Lung (tissue), 11 donors: ENCODE measurements at regions not wholly inside any gene's neighbourhood (a gene's known extent, or its start where the extent isn't known, plus 50 kb on each side); places are given as distances from the start of the nearest gene placed in this dataset.

ENCODE experiments used
- ATAC-seq: fragments of 200-7000 bp; cut with Tn5 transposase; one replicate; pipeline ENCODE4 v1.9.1; 2020; ENCODE audit warnings: moderate number of reproducible peaks; ENCODE audit not compliant: insufficient read depth, low FRiP score
- DNase-seq, 3 donors: peaks; one replicate each; pipeline ENCODE4 v3.0.0-alpha.2; 2013 to 2017
- H3K27ac ChIP-seq, 2 donors: one replicate each; pipeline ENCODE4 v1.5.1; 2013; ENCODE audit warnings: mild to moderate bottlenecking in 2 of 2, moderate library complexity in 2 of 2, control low read depth in 1 of 2, inconsistent platforms in 1 of 2, low read depth in 1 of 2, low read length in 1 of 2
- H3K27me3 ChIP-seq, 3 donors: one replicate each; pipeline ENCODE4 v1.5.1; 2013; ENCODE audit warnings: low read length in 2 of 3; ENCODE audit not compliant: control insufficient read depth in 3 of 3, insufficient read depth in 3 of 3
- H3K36me3 ChIP-seq, 4 donors: one replicate each; pipeline ENCODE4 v1.5.1; 2013; ENCODE audit warnings: low read length in 4 of 4, mild to moderate bottlenecking in 1 of 4, moderate library complexity in 1 of 4; ENCODE audit not compliant: control insufficient read depth in 4 of 4, insufficient read depth in 4 of 4
- H3K4me1 ChIP-seq, 5 donors: one replicate each; pipeline ENCODE4 v1.5.1; 2013; ENCODE audit warnings: low read length in 5 of 5, mild to moderate bottlenecking in 2 of 5, moderate library complexity in 1 of 5; ENCODE audit not compliant: control insufficient read depth in 5 of 5, insufficient read depth in 5 of 5
- H3K4me3 ChIP-seq: one replicate; pipeline ENCODE4 v1.5.1; 2013; ENCODE audit warnings: mild to moderate bottlenecking, control low read depth, moderate library complexity
- H3K9ac ChIP-seq, 2 donors: one replicate each; pipeline ENCODE4 v1.5.1; 2013; ENCODE audit warnings: low read length in 2 of 2, control low read depth in 1 of 2; ENCODE audit not compliant: insufficient read depth in 1 of 2
- H3K9me3 ChIP-seq, 4 donors: one replicate each; pipeline ENCODE4 v1.5.1; 2013; ENCODE audit warnings: low read length in 3 of 4, mild to moderate bottlenecking in 1 of 4, moderate library complexity in 1 of 4; ENCODE audit not compliant: control insufficient read depth in 4 of 4, insufficient read depth in 3 of 4
- WGBS, 2 donors: extraction: QIAGEN DNeasy Blood & Tissue Kit; methylation state at CpG; one replicate each; pipeline ENCODE4 v1.1.7; 2013; 5-methylcytosine and 5-hydroxymethylcytosine counted together
- TF ChIP-seq, protein P1 (sequence below): IDR thresholded peaks from 2 replicates; pipeline ENCODE4 v1.5.1; 2012; ENCODE audit warnings: mild to moderate bottlenecking; ENCODE audit errors: control extremely low read depth, extremely low read depth
- donor health status: control.
- donor health status: control.
- donor health status: Bipolar disorder and iron deficiency.
- donor health status: healthy.
- donor health status: DM: yes; HTN: yes; CAD: no.

GRCh38 chr12:29070309-29070708 lies 78.8 kb upstream of the FAR2 start:
- no peaks in the 10 kb centered on the region for H3K4me1 ChIP-seq
- 0% methylated on average over 1 of the region's 1 CpG for WGBS, 2 donors
- H3K4me3 ChIP-seq, result no peak overlapping the region
- no peak overlapping the region for H3K27ac ChIP-seq
- TF ChIP-seq, protein P1, sequence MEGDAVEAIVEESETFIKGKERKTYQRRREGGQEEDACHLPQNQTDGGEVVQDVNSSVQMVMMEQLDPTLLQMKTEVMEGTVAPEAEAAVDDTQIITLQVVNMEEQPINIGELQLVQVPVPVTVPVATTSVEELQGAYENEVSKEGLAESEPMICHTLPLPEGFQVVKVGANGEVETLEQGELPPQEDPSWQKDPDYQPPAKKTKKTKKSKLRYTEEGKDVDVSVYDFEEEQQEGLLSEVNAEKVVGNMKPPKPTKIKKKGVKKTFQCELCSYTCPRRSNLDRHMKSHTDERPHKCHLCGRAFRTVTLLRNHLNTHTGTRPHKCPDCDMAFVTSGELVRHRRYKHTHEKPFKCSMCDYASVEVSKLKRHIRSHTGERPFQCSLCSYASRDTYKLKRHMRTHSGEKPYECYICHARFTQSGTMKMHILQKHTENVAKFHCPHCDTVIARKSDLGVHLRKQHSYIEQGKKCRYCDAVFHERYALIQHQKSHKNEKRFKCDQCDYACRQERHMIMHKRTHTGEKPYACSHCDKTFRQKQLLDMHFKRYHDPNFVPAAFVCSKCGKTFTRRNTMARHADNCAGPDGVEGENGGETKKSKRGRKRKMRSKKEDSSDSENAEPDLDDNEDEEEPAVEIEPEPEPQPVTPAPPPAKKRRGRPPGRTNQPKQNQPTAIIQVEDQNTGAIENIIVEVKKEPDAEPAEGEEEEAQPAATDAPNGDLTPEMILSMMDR, result no peak
- no peaks in the 10 kb centered on the region for H3K27me3 ChIP-seq
- H3K9me3 ChIP-seq, result peaks cover 0 to 2% (median 0%) of the 10 kb centered on the region in 4 donors
- no peak overlapping the region for H3K9ac ChIP-seq
- no peak for ATAC-seq
- no peaks in the 10 kb centered on the region for H3K36me3 ChIP-seq
- DNase-seq, result no peak

GRCh38 chr12:29071099-29071498 lies 78.0 kb upstream of the FAR2 start:
- Histone ChIP-seq H3K27ac (no peak overlapping the region), H3K4me3 (no peak overlapping the region), H3K36me3 (no peaks in the 10 kb centered on the region), H3K27me3 (no peaks in the 10 kb centered on the region), H3K9me3 (no peaks in the 10 kb centered on the region), H3K4me1 (no peaks in the 10 kb centered on the region), H3K9ac (no peak overlapping the region)
- ATAC-seq (no peak), DNase-seq (no peak)
- TF ChIP-seq, protein P1, result no peak

DNA sequence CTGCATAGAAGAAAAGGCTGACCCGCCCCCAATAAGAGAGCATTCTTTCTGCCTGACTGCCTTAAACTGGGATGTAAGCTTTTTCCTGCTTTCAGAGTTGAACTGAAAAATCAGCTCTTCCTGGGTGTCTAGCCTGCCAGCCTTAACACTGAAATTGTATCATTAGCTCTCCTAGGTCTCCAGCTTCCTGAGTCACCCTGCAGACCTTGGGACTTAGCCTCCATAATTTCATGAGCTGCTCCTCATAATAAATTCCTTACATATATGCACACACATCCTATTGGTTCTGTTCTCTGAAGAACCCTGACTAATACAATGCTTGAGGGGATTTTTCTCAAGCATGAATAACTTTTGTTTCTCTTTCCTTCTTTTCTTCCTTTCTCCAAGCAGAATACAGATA lies 76.4 kb upstream of the FAR2 start:
- 90% methylated on average over 1 of the region's 1 CpG for WGBS, 2 donors
- DNase-seq (no peak), ATAC-seq (no peak)

More for the DNA sequence above, 76.4 kb upstream of the FAR2 start:
- Histone ChIP-seq H3K9ac (no peak overlapping the region), H3K27me3 (no peaks in the 10 kb centered on the region), H3K4me3 (no peak overlapping the region), H3K27ac (no peak overlapping the region), H3K4me1 (no peaks in the 10 kb centered on the region), H3K9me3 (no peaks in the 10 kb centered on the region), H3K36me3 (no peaks in the 10 kb centered on the region)
- TF ChIP-seq, protein P1, result no peak
